ENCODE measurements at regions not wholly inside any gene's neighbourhood (a gene's known extent, or its start where the extent isn't known, plus 50 kb on each side); places are given as distances from the start of the nearest gene placed in this dataset.
"Not testable (repeated sequence)": the region's sequence is repeated elsewhere in the genome, so short reads cannot be mapped to it uniquely, and the experiment has no call there.

GRCh38 chr2:113370478-113371091 lies 66.9 kb upstream of the ZNG1B start:
- H3K27ac ChIP-seq (ENCODE audit: low read depth, low read length): no peak overlapping the region
- H3K79me2 ChIP-seq (ENCODE audit: control insufficient read depth, low read length): no peaks in the 10 kb centered on the region
- no peaks in the 10 kb centered on the region for H3K27me3 ChIP-seq (ENCODE audit: control insufficient read depth, low read length)
- H3K36me3 ChIP-seq (ENCODE audit: control insufficient read depth, low read length): no peaks in the 10 kb centered on the region
- H3K4me1 ChIP-seq (ENCODE audit: control insufficient read depth, low read length): peaks cover 4% of the 10 kb centered on the region; the same call in 1 of the 2 replicates
- no peaks in the 10 kb centered on the region for H3F3A ChIP-seq (ENCODE audit: control insufficient read depth, insufficient read depth)
- no peak overlapping the region for H3K4me3 ChIP-seq (ENCODE audit: low read length)
- no peaks in the 10 kb centered on the region for H4K20me1 ChIP-seq (ENCODE audit: control insufficient read depth, insufficient read depth, low read depth, low read length)
- H3K4me2 ChIP-seq (ENCODE audit: low read length): peak overlapping the region; percentile 30; the same call in 1 of the 2 replicates
- H3K9me3 ChIP-seq (ENCODE audit: control insufficient read depth, insufficient read depth, low read length): no peaks in the 10 kb centered on the region
- no peaks in the 10 kb centered on the region for H3K9me2 ChIP-seq (replicated peaks; ENCODE audit: control insufficient read depth, low read length)
- peak; percentile 73 for TF ChIP-seq CTCF (IDR thresholded peaks at IDR 0.05; ENCODE audit: low read depth, low read length, poor library complexity, severe bottlenecking)
- no peak for TF ChIP-seq EZH2phosphoT487 (IDR thresholded peaks at IDR 0.05; ENCODE audit: borderline replicate concordance, low read length)

- Histone ChIP-seq H3K9me3 (ENCODE audit: control insufficient read depth, insufficient read depth, low read length) (no peaks in the 10 kb centered on the region), H3K4me1 (ENCODE audit: control insufficient read depth, low read length) (peaks cover 4% of the 10 kb centered on the region; the same call in 1 of the 2 replicates), H3K4me2 (ENCODE audit: low read length) (peak overlapping the region; percentile 30; the same call in 1 of the 2 replicates), H3K9me2 (replicated peaks; ENCODE audit: control insufficient read depth, low read length) (no peaks in the 10 kb centered on the region), H3K27me3 (ENCODE audit: control insufficient read depth, low read length) (no peaks in the 10 kb centered on the region), H3F3A (ENCODE audit: control insufficient read depth, insufficient read depth) (no peaks in the 10 kb centered on the region), H3K36me3 (ENCODE audit: control insufficient read depth, low read length) (no peaks in the 10 kb centered on the region), H3K79me2 (ENCODE audit: control insufficient read depth, low read length) (no peaks in the 10 kb centered on the region), H3K4me3 (ENCODE audit: low read length) (no peak overlapping the region), H4K20me1 (ENCODE audit: control insufficient read depth, insufficient read depth, low read depth, low read length) (no peaks in the 10 kb centered on the region), H3K27ac (ENCODE audit: low read depth, low read length) (no peak overlapping the region)
- no peak for TF ChIP-seq EZH2phosphoT487 (IDR thresholded peaks at IDR 0.05; ENCODE audit: borderline replicate concordance, low read length)
- no peak for TF ChIP-seq CTCF (IDR thresholded peaks at IDR 0.05; ENCODE audit: low read depth, low read length, poor library complexity, severe bottlenecking)
These were observed 67.5 kb upstream of the ZNG1B start for GRCh38 chr2:113370030-113370429.

GRCh38 chr2:113368581-113368980 lies 68.9 kb upstream of the ZNG1B start:
- not testable (repeated sequence) for H3K9me2 ChIP-seq (replicated peaks; ENCODE audit: control insufficient read depth, low read length); H3K4me2 ChIP-seq (ENCODE audit: low read length); H4K20me1 ChIP-seq (ENCODE audit: control insufficient read depth, insufficient read depth, low read depth, low read length); H3F3A ChIP-seq (ENCODE audit: control insufficient read depth, insufficient read depth); H3K27me3 ChIP-seq (ENCODE audit: control insufficient read depth, low read length); H3K4me1 ChIP-seq (ENCODE audit: control insufficient read depth, low read length); H3K36me3 ChIP-seq (ENCODE audit: control insufficient read depth, low read length); H3K4me3 ChIP-seq (ENCODE audit: low read length); H3K9me3 ChIP-seq (ENCODE audit: control insufficient read depth, insufficient read depth, low read length); H3K27ac ChIP-seq (ENCODE audit: low read depth, low read length); H3K79me2 ChIP-seq (ENCODE audit: control insufficient read depth, low read length)

- not testable (repeated sequence) for H3K9me2 ChIP-seq (replicated peaks; ENCODE audit: control insufficient read depth, low read length); H4K20me1 ChIP-seq (ENCODE audit: control insufficient read depth, insufficient read depth, low read depth, low read length)
These were observed 70.7 kb upstream of the ZNG1B start for GRCh38 chr2:113366821-113367220.

GRCh38 chr2:113365791-113366190 lies 71.7 kb upstream of the ZNG1B start:
- H3K27ac ChIP-seq (ENCODE audit: low read depth, low read length); H3K4me3 ChIP-seq (ENCODE audit: low read length); H3K9me2 ChIP-seq (replicated peaks; ENCODE audit: control insufficient read depth, low read length); H3K79me2 ChIP-seq (ENCODE audit: control insufficient read depth, low read length); H3K4me1 ChIP-seq (ENCODE audit: control insufficient read depth, low read length); H3K36me3 ChIP-seq (ENCODE audit: control insufficient read depth, low read length); H4K20me1 ChIP-seq (ENCODE audit: control insufficient read depth, insufficient read depth, low read depth, low read length); H3K4me2 ChIP-seq (ENCODE audit: low read length); H3F3A ChIP-seq (ENCODE audit: control insufficient read depth, insufficient read depth); H3K9me3 ChIP-seq (ENCODE audit: control insufficient read depth, insufficient read depth, low read length); H3K27me3 ChIP-seq (ENCODE audit: control insufficient read depth, low read length): not testable (repeated sequence)

More at GRCh38 chr2:113366821-113367220, 70.7 kb upstream of the ZNG1B start:
- not testable (repeated sequence) for H3K4me1 ChIP-seq (ENCODE audit: control insufficient read depth, low read length); H3K27ac ChIP-seq (ENCODE audit: low read depth, low read length); H3K4me2 ChIP-seq (ENCODE audit: low read length); H3K79me2 ChIP-seq (ENCODE audit: control insufficient read depth, low read length); H3K27me3 ChIP-seq (ENCODE audit: control insufficient read depth, low read length); H3K4me3 ChIP-seq (ENCODE audit: low read length); H3K9me3 ChIP-seq (ENCODE audit: control insufficient read depth, insufficient read depth, low read length); H3K36me3 ChIP-seq (ENCODE audit: control insufficient read depth, low read length); H3F3A ChIP-seq (ENCODE audit: control insufficient read depth, insufficient read depth)

GRCh38 chr2:113365290-113365689 lies 72.2 kb upstream of the ZNG1B start:
- H3K9me2 ChIP-seq (replicated peaks; ENCODE audit: control insufficient read depth, low read length); H3K9me3 ChIP-seq (ENCODE audit: control insufficient read depth, insufficient read depth, low read length): not testable (repeated sequence)

More at GRCh38 chr2:113365290-113365689, 72.2 kb upstream of the ZNG1B start:
- not testable (repeated sequence) for H4K20me1 ChIP-seq (ENCODE audit: control insufficient read depth, insufficient read depth, low read depth, low read length); H3K4me2 ChIP-seq (ENCODE audit: low read length); H3K4me3 ChIP-seq (ENCODE audit: low read length); H3K36me3 ChIP-seq (ENCODE audit: control insufficient read depth, low read length); H3K27ac ChIP-seq (ENCODE audit: low read depth, low read length); H3K4me1 ChIP-seq (ENCODE audit: control insufficient read depth, low read length); H3F3A ChIP-seq (ENCODE audit: control insufficient read depth, insufficient read depth); H3K79me2 ChIP-seq (ENCODE audit: control insufficient read depth, low read length); H3K27me3 ChIP-seq (ENCODE audit: control insufficient read depth, low read length)

All from DOHH2 (cell line).